ENCODE measurements at regions not wholly inside any gene's neighbourhood (a gene's known extent, or its start where the extent isn't known, plus 50 kb on each side); places are given as distances from the start of the nearest gene placed in this dataset.

GRCh38 chr14:34072921-34073320 is 122.0 kb upstream of the EGLN3 start:
- Histone ChIP-seq H3K27me3 (ENCODE audit: control insufficient read depth in 2 of 2, insufficient read depth in 2 of 2, low read length in 2 of 2) (no peaks in the 10 kb centered on the region), H3K4me3 (ENCODE audit: low read length) (no peak overlapping the region), H3K9me3 (ENCODE audit: control insufficient read depth in 2 of 3, low read length in 3 of 3) (no peaks in the 10 kb centered on the region), H3K27ac (ENCODE audit: low read depth, low read length) (no peak overlapping the region), H3K36me3 (ENCODE audit: control insufficient read depth in 2 of 3, insufficient read depth in 3 of 3, low read length in 3 of 3) (no peaks in the 10 kb centered on the region), H3K4me1 (ENCODE audit: control insufficient read depth in 2 of 2, insufficient read depth in 2 of 2, low read length in 2 of 2) (no peaks in the 10 kb centered on the region)
- no peak for ATAC-seq
- intact Hi-C loops (cut with micrococcal nuclease), result no loop called here
- H3K27ac Mint-ChIP-seq, result no peak overlapping the region
- no peak for DNase-seq
- ChIA-PET CTCF (no interaction called here), POLR2A (no interaction called here)
- H3K9me3 Mint-ChIP-seq, result peaks cover 0 to 19% (median 4%) of the 10 kb centered on the region in 11 donors
- H3K36me3 Mint-ChIP-seq, result peaks cover 0 to 15% (median 0%) of the 10 kb centered on the region in 5 donors
- H3K27me3 Mint-ChIP-seq, result peaks cover 0 to 52% (median 0%) of the 10 kb centered on the region in 5 donors
- H3K4me1 Mint-ChIP-seq, result peaks cover 0 to 11% (median 0%) of the 10 kb centered on the region in 7 donors
- no peak overlapping the region for H3K4me3 Mint-ChIP-seq

GRCh38 chr14:34072401-34072800 is 121.5 kb upstream of the EGLN3 start:
- Mint-ChIP-seq H3K36me3 (peaks cover 0 to 17% (median 0%) of the 10 kb centered on the region in 5 donors), H3K4me1 (peaks cover 0 to 8% (median 0%) of the 10 kb centered on the region in 7 donors), H3K27ac (no peak overlapping the region), H3K9me3 (peaks cover 0 to 21% (median 4%) of the 10 kb centered on the region in 11 donors), H3K4me3 (no peak overlapping the region), H3K27me3 (peaks cover 0 to 49% (median 0%) of the 10 kb centered on the region in 5 donors)
- CTCF ChIA-PET, result no interaction called here
- H3K4me3 ChIP-seq (ENCODE audit: low read length), result no peak overlapping the region
- DNase-seq (no peak), ATAC-seq (no peak)
- H3K27ac ChIP-seq (ENCODE audit: low read depth, low read length), result no peak overlapping the region
- H3K9me3 ChIP-seq (ENCODE audit: control insufficient read depth in 2 of 3, low read length in 3 of 3), result no peaks in the 10 kb centered on the region
- no peaks in the 10 kb centered on the region for H3K27me3 ChIP-seq (ENCODE audit: control insufficient read depth in 2 of 2, insufficient read depth in 2 of 2, low read length in 2 of 2)
- no peaks in the 10 kb centered on the region for H3K36me3 ChIP-seq (ENCODE audit: control insufficient read depth in 2 of 3, insufficient read depth in 3 of 3, low read length in 3 of 3)
- no peaks in the 10 kb centered on the region for H3K4me1 ChIP-seq (ENCODE audit: control insufficient read depth in 2 of 2, insufficient read depth in 2 of 2, low read length in 2 of 2)
- POLR2A ChIA-PET, result no interaction called here
- intact Hi-C loops (cut with micrococcal nuclease), result no loop called here

GRCh38 chr14:34070917-34071407 is 120.1 kb upstream of the EGLN3 start:
- no peak overlapping the region for H3K27ac ChIP-seq (ENCODE audit: low read depth, low read length)
- peaks cover 0 to 23% (median 5%) of the 10 kb centered on the region in 11 donors for H3K9me3 Mint-ChIP-seq
- H3K4me3 ChIP-seq (ENCODE audit: low read length), result no peak overlapping the region
- H3K4me1 ChIP-seq (ENCODE audit: control insufficient read depth in 2 of 2, insufficient read depth in 2 of 2, low read length in 2 of 2), result no peaks in the 10 kb centered on the region
- CTCF ChIA-PET, result no interaction called here
- peaks cover 0 to 20% (median 0%) of the 10 kb centered on the region in 5 donors for H3K36me3 Mint-ChIP-seq
- ATAC-seq (no peak), DNase-seq (no peak)
- H3K4me3 Mint-ChIP-seq, result no peak overlapping the region
- no peaks in the 10 kb centered on the region for H3K36me3 ChIP-seq (ENCODE audit: control insufficient read depth in 2 of 3, insufficient read depth in 3 of 3, low read length in 3 of 3)
- H3K9me3 ChIP-seq (ENCODE audit: control insufficient read depth in 2 of 3, low read length in 3 of 3), result no peaks in the 10 kb centered on the region
- intact Hi-C loops (cut with micrococcal nuclease), result no loop called here
- H3K27ac Mint-ChIP-seq, result no peak overlapping the region
- no peaks in the 10 kb centered on the region for H3K27me3 ChIP-seq (ENCODE audit: control insufficient read depth in 2 of 2, insufficient read depth in 2 of 2, low read length in 2 of 2)
- H3K4me1 Mint-ChIP-seq, result peaks cover 0 to 7% (median 0%) of the 10 kb centered on the region in 7 donors
- POLR2A ChIA-PET, result no interaction called here
- H3K27me3 Mint-ChIP-seq, result peaks cover 0 to 48% (median 0%) of the 10 kb centered on the region in 5 donors

DNA sequence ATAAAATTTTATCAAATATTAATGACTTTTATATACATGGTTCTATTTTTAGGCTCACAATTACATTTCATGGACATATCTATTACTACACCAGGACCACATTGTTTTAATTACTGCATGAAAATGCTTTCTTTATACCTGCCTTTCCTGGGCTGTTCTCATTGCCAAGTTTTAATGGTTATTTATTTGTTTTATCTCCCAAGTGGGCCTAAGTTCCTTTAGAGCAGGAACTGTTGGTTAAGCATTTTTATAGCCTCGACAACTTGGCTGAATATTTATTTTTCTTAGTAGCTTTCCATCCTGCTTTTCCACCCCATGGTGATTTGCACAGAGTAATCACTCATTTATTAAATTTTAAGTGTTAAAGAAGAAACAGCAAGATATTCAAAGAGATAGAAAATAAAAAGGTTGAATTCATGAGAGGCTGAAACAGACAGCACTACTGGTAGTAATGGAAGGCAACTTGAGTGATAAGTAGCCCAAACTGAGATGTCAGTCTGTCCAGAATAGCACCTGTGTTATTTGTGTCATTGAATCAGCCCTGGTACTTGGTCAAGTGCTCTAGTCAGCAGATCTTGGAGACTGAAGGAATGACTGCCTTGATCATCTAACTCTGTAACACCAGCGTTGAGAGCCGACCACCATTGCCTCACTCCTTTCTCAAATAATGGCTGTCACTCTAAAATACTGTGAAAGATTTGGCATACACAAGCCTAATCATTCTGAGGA is 119.1 kb upstream of the EGLN3 start:
- ChIA-PET POLR2A (no interaction called here), CTCF (no interaction called here)
- Histone ChIP-seq H3K27ac (ENCODE audit: low read depth, low read length) (no peak overlapping the region), H3K36me3 (ENCODE audit: control insufficient read depth in 2 of 3, insufficient read depth in 3 of 3, low read length in 3 of 3) (no peaks in the 10 kb centered on the region), H3K4me3 (ENCODE audit: low read length) (no peak overlapping the region), H3K9me3 (ENCODE audit: control insufficient read depth in 2 of 3, low read length in 3 of 3) (no peaks in the 10 kb centered on the region), H3K4me1 (ENCODE audit: control insufficient read depth in 2 of 2, insufficient read depth in 2 of 2, low read length in 2 of 2) (no peaks in the 10 kb centered on the region), H3K27me3 (ENCODE audit: control insufficient read depth in 2 of 2, insufficient read depth in 2 of 2, low read length in 2 of 2) (no peaks in the 10 kb centered on the region)
- Mint-ChIP-seq H3K4me1 (peaks cover 0 to under 1% (median 0%) of the 10 kb centered on the region in 7 donors), H3K27me3 (peaks cover 0 to 44% (median 0%) of the 10 kb centered on the region in 5 donors), H3K4me3 (no peak overlapping the region), H3K27ac (no peak overlapping the region), H3K9me3 (peaks cover 0 to 24% (median 7%) of the 10 kb centered on the region in 11 donors), H3K36me3 (peaks cover 0 to 21% (median 0%) of the 10 kb centered on the region in 5 donors)
- no peak for DNase-seq
- intact Hi-C loops (cut with micrococcal nuclease), result no loop called here
- no peak for ATAC-seq

- peaks cover 0 to 17% (median 7%) of the 10 kb centered on the region in 11 donors for H3K9me3 Mint-ChIP-seq
- H3K27me3 Mint-ChIP-seq, result peaks cover 0 to 42% (median 0%) of the 10 kb centered on the region in 5 donors
- H3K36me3 Mint-ChIP-seq, result peaks cover 0 to 21% (median 0%) of the 10 kb centered on the region in 5 donors
- H3K27ac Mint-ChIP-seq, result no peak overlapping the region
- H3K36me3 ChIP-seq (ENCODE audit: control insufficient read depth in 2 of 3, insufficient read depth in 3 of 3, low read length in 3 of 3), result no peaks in the 10 kb centered on the region
- DNase-seq (no peak), ATAC-seq (no peak)
- no peaks in the 10 kb centered on the region for H3K9me3 ChIP-seq (ENCODE audit: control insufficient read depth in 2 of 3, low read length in 3 of 3)
- ChIA-PET CTCF (no interaction called here), POLR2A (no interaction called here)
- H3K27ac ChIP-seq (ENCODE audit: low read depth, low read length), result no peak overlapping the region
- H3K4me1 ChIP-seq (ENCODE audit: control insufficient read depth in 2 of 2, insufficient read depth in 2 of 2, low read length in 2 of 2), result no peaks in the 10 kb centered on the region
- H3K4me3 Mint-ChIP-seq, result no peak overlapping the region
- no peaks in the 10 kb centered on the region for H3K27me3 ChIP-seq (ENCODE audit: control insufficient read depth in 2 of 2, insufficient read depth in 2 of 2, low read length in 2 of 2)
- H3K4me3 ChIP-seq (ENCODE audit: low read length), result no peak overlapping the region
- peaks cover 0 to 5% (median 0%) of the 10 kb centered on the region in 7 donors for H3K4me1 Mint-ChIP-seq
- intact Hi-C loops (cut with micrococcal nuclease), result no loop called here
Observed at GRCh38 chr14:34067587-34067986, 116.7 kb upstream of the EGLN3 start.

- no peak overlapping the region for H3K4me3 Mint-ChIP-seq
- H3K27ac Mint-ChIP-seq, result no peak overlapping the region
- Histone ChIP-seq H3K27me3 (ENCODE audit: control insufficient read depth in 2 of 2, insufficient read depth in 2 of 2, low read length in 2 of 2) (no peaks in the 10 kb centered on the region), H3K4me1 (ENCODE audit: control insufficient read depth in 2 of 2, insufficient read depth in 2 of 2, low read length in 2 of 2) (no peaks in the 10 kb centered on the region), H3K9me3 (ENCODE audit: control insufficient read depth in 2 of 3, low read length in 3 of 3) (no peaks in the 10 kb centered on the region), H3K27ac (ENCODE audit: low read depth, low read length) (no peak overlapping the region), H3K4me3 (ENCODE audit: low read length) (no peak overlapping the region), H3K36me3 (ENCODE audit: control insufficient read depth in 2 of 3, insufficient read depth in 3 of 3, low read length in 3 of 3) (no peaks in the 10 kb centered on the region)
- ChIA-PET CTCF (no interaction called here), POLR2A (no interaction called here)
- ATAC-seq (no peak), DNase-seq (no peak)
- peaks cover 0 to 13% (median 2%) of the 10 kb centered on the region in 7 donors for H3K4me1 Mint-ChIP-seq
- peaks cover 0 to 15% (median 0%) of the 10 kb centered on the region in 5 donors for H3K36me3 Mint-ChIP-seq
- intact Hi-C loops (cut with micrococcal nuclease), result no loop called here
- H3K27me3 Mint-ChIP-seq, result peaks cover 4 to 33% (median 8%) of the 10 kb centered on the region in 5 donors
- H3K9me3 Mint-ChIP-seq, result peaks cover 0 to 9% (median 0%) of the 10 kb centered on the region in 11 donors
Observed at GRCh38 chr14:34065690-34066391, 115.0 kb upstream of the EGLN3 start.
